ENCODE measurements at regions not wholly inside any gene's neighbourhood (a gene's known extent, or its start where the extent isn't known, plus 50 kb on each side); places are given as distances from the start of the nearest gene placed in this dataset.
"Not testable (repeated sequence)": the region's sequence is repeated elsewhere in the genome, so short reads cannot be mapped to it uniquely, and the experiment has no call there.

- no peaks in the 10 kb centered on the region for H3K36me3 ChIP-seq (ENCODE audit: insufficient read depth, low read length)
- H3K9me2 ChIP-seq (replicated peaks; ENCODE audit: low read depth, low read length), result no peaks in the 10 kb centered on the region
- no peak overlapping the region for H3K9ac ChIP-seq (ENCODE audit: low read depth, low read length, poor library complexity, severe bottlenecking)
- H4K20me1 ChIP-seq (ENCODE audit: insufficient read depth, low read length, poor library complexity, severe bottlenecking), result no peaks in the 10 kb centered on the region
- H3K27me3 ChIP-seq (ENCODE audit: insufficient read depth, low read length, poor library complexity, severe bottlenecking), result no peaks in the 10 kb centered on the region
- H3K4me1 ChIP-seq (ENCODE audit: insufficient read depth, low read length, poor library complexity, severe bottlenecking), result no peaks in the 10 kb centered on the region
- no peak overlapping the region for H3K4me3 ChIP-seq (ENCODE audit: low read length, poor library complexity, severe bottlenecking)
- H3F3A ChIP-seq (ENCODE audit: low read depth), result no peaks in the 10 kb centered on the region
- H3K9me3 ChIP-seq (ENCODE audit: insufficient read depth, low read depth, low read length), result peaks cover 10% of the 10 kb centered on the region; the same call in 1 of the 2 replicates
- H3K79me2 ChIP-seq (ENCODE audit: insufficient read depth, low read length), result no peaks in the 10 kb centered on the region
- no peak for TF ChIP-seq EZH2phosphoT487 (IDR thresholded peaks at IDR 0.05; ENCODE audit: borderline replicate concordance)
- no peak for TF ChIP-seq CTCF (conservative IDR thresholded peaks at IDR 0.05; ENCODE audit: low read length)
- H2AFZ ChIP-seq (ENCODE audit: low read length), result no peak overlapping the region
- H3K4me2 ChIP-seq (ENCODE audit: low read depth, low read length, poor library complexity, severe bottlenecking), result no peak overlapping the region
Observed at GRCh38 chr9:82436475-82436874, 447.9 kb downstream of the SPATA31D1 start.

- not testable (repeated sequence) for H3K4me1 ChIP-seq (ENCODE audit: insufficient read depth, low read length, poor library complexity, severe bottlenecking); H3F3A ChIP-seq (ENCODE audit: low read depth); H3K79me2 ChIP-seq (ENCODE audit: insufficient read depth, low read length); H3K4me2 ChIP-seq (ENCODE audit: low read depth, low read length, poor library complexity, severe bottlenecking); H3K9me3 ChIP-seq (ENCODE audit: insufficient read depth, low read depth, low read length); H3K36me3 ChIP-seq (ENCODE audit: insufficient read depth, low read length); H2AFZ ChIP-seq (ENCODE audit: low read length); H3K27me3 ChIP-seq (ENCODE audit: insufficient read depth, low read length, poor library complexity, severe bottlenecking); H3K9me2 ChIP-seq (replicated peaks; ENCODE audit: low read depth, low read length); H3K4me3 ChIP-seq (ENCODE audit: low read length, poor library complexity, severe bottlenecking); H3K9ac ChIP-seq (ENCODE audit: low read depth, low read length, poor library complexity, severe bottlenecking); H4K20me1 ChIP-seq (ENCODE audit: insufficient read depth, low read length, poor library complexity, severe bottlenecking)
Observed at GRCh38 chr9:82437183-82437582, 448.6 kb downstream of the SPATA31D1 start.

- Histone ChIP-seq H3K9me2 (replicated peaks; ENCODE audit: low read depth, low read length) (no peaks in the 10 kb centered on the region), H3K9ac (ENCODE audit: low read depth, low read length, poor library complexity, severe bottlenecking) (no peak overlapping the region), H2AFZ (ENCODE audit: low read length) (no peak overlapping the region), H3K4me3 (ENCODE audit: low read length, poor library complexity, severe bottlenecking) (no peak overlapping the region), H3F3A (ENCODE audit: low read depth) (no peaks in the 10 kb centered on the region), H3K4me1 (ENCODE audit: insufficient read depth, low read length, poor library complexity, severe bottlenecking) (no peaks in the 10 kb centered on the region), H3K79me2 (ENCODE audit: insufficient read depth, low read length) (no peaks in the 10 kb centered on the region), H3K9me3 (ENCODE audit: insufficient read depth, low read depth, low read length) (peaks cover 10% of the 10 kb centered on the region; the same call in 1 of the 2 replicates), H3K27me3 (ENCODE audit: insufficient read depth, low read length, poor library complexity, severe bottlenecking) (no peaks in the 10 kb centered on the region), H3K4me2 (ENCODE audit: low read depth, low read length, poor library complexity, severe bottlenecking) (no peak overlapping the region), H4K20me1 (ENCODE audit: insufficient read depth, low read length, poor library complexity, severe bottlenecking) (no peaks in the 10 kb centered on the region), H3K36me3 (ENCODE audit: insufficient read depth, low read length) (no peaks in the 10 kb centered on the region)
- TF ChIP-seq EZH2phosphoT487 (IDR thresholded peaks at IDR 0.05; ENCODE audit: borderline replicate concordance) (no peak), CTCF (conservative IDR thresholded peaks at IDR 0.05; ENCODE audit: low read length) (no peak)
Observed at GRCh38 chr9:82438581-82438980, 450.0 kb downstream of the SPATA31D1 start.

- Histone ChIP-seq H3K4me3 (ENCODE audit: low read length, poor library complexity, severe bottlenecking) (no peak overlapping the region), H3K4me1 (ENCODE audit: insufficient read depth, low read length, poor library complexity, severe bottlenecking) (no peaks in the 10 kb centered on the region), H3K9ac (ENCODE audit: low read depth, low read length, poor library complexity, severe bottlenecking) (no peak overlapping the region), H3K27me3 (ENCODE audit: insufficient read depth, low read length, poor library complexity, severe bottlenecking) (no peaks in the 10 kb centered on the region), H3K36me3 (ENCODE audit: insufficient read depth, low read length) (no peaks in the 10 kb centered on the region; the same call in 1 of the 2 replicates), H3K4me2 (ENCODE audit: low read depth, low read length, poor library complexity, severe bottlenecking) (no peak overlapping the region), H2AFZ (ENCODE audit: low read length) (no peak overlapping the region), H3K9me3 (ENCODE audit: insufficient read depth, low read depth, low read length) (peaks cover 18% of the 10 kb centered on the region), H3F3A (ENCODE audit: low read depth) (no peaks in the 10 kb centered on the region), H3K79me2 (ENCODE audit: insufficient read depth, low read length) (no peaks in the 10 kb centered on the region), H3K9me2 (replicated peaks; ENCODE audit: low read depth, low read length) (no peaks in the 10 kb centered on the region), H4K20me1 (ENCODE audit: insufficient read depth, low read length, poor library complexity, severe bottlenecking) (no peaks in the 10 kb centered on the region)
- TF ChIP-seq EZH2phosphoT487 (IDR thresholded peaks at IDR 0.05; ENCODE audit: borderline replicate concordance), result no peak
- no peak for TF ChIP-seq CTCF (conservative IDR thresholded peaks at IDR 0.05; ENCODE audit: low read length)
Observed at GRCh38 chr9:82443312-82443711, 454.7 kb downstream of the SPATA31D1 start.

All from Loucy (cell line).